ENCODE measurements at regions not wholly inside any gene's neighbourhood (a gene's known extent, or its start where the extent isn't known, plus 50 kb on each side); places are given as distances from the start of the nearest gene placed in this dataset.

GRCh38 chr3:160078533-160078932 lies 89.9 kb downstream of the IL12A start:
- H2AFZ ChIP-seq (ENCODE audit: control insufficient read depth, low read length) = no peak overlapping the region
- no peaks in the 10 kb centered on the region for H3K9me1 ChIP-seq (ENCODE audit: control insufficient read depth, extremely low read depth, insufficient read depth, low read length)
- dilution Hi-C loops (cut with MboI; ENCODE audit: extremely low pct_ligation_motif_present, low sequenced_read_pairs) = no loop called here
- H3K4me3 ChIP-seq (ENCODE audit: control insufficient read depth in 2 of 3, extremely low read depth in 1 of 3, insufficient read depth in 2 of 3, low read depth in 1 of 3, low read length in 3 of 3) = no peak overlapping the region
- DNase-seq (ENCODE audit: low read depth, low spot score) (no peak), FAIRE-seq (no peak)
- no peaks in the 10 kb centered on the region for H4K20me1 ChIP-seq (ENCODE audit: control insufficient read depth, extremely low read depth, insufficient read depth, low read length)
- H3K9me3 ChIP-seq (ENCODE audit: control insufficient read depth, low read depth, low read length) = no peaks in the 10 kb centered on the region
- H3K4me2 ChIP-seq (ENCODE audit: control insufficient read depth, extremely low read depth, insufficient read depth, low read depth, low read length) = no peak overlapping the region
- H3K4me1 ChIP-seq (ENCODE audit: control insufficient read depth, extremely low read depth, insufficient read depth, low read length) = no peaks in the 10 kb centered on the region
- TF ChIP-seq, protein P1, sequence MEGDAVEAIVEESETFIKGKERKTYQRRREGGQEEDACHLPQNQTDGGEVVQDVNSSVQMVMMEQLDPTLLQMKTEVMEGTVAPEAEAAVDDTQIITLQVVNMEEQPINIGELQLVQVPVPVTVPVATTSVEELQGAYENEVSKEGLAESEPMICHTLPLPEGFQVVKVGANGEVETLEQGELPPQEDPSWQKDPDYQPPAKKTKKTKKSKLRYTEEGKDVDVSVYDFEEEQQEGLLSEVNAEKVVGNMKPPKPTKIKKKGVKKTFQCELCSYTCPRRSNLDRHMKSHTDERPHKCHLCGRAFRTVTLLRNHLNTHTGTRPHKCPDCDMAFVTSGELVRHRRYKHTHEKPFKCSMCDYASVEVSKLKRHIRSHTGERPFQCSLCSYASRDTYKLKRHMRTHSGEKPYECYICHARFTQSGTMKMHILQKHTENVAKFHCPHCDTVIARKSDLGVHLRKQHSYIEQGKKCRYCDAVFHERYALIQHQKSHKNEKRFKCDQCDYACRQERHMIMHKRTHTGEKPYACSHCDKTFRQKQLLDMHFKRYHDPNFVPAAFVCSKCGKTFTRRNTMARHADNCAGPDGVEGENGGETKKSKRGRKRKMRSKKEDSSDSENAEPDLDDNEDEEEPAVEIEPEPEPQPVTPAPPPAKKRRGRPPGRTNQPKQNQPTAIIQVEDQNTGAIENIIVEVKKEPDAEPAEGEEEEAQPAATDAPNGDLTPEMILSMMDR (optimal IDR thresholded peaks at IDR 0.05 in 1 of 3, IDR thresholded peaks at IDR 0.05 in 1 of 3, conservative IDR thresholded peaks at IDR 0.05 in 1 of 3; ENCODE audit: extremely low read depth in 1 of 3, insufficient read depth in 2 of 3, low read length in 3 of 3) = no peak
- no peak for TF ChIP-seq EZH2 (IDR thresholded peaks at IDR 0.05; ENCODE audit: low read length)
- no peaks in the 10 kb centered on the region for H3K79me2 ChIP-seq (ENCODE audit: control insufficient read depth, insufficient read depth, low read length)
- H3K36me3 ChIP-seq (ENCODE audit: control insufficient read depth in 2 of 2, extremely low read depth in 1 of 2, insufficient read depth in 2 of 2, low read length in 2 of 2) = no peaks in the 10 kb centered on the region
- H3K27ac ChIP-seq (ENCODE audit: control insufficient read depth, insufficient read depth, low read length) = no peak overlapping the region
- H3K27me3 ChIP-seq (ENCODE audit: control insufficient read depth, extremely low read depth, insufficient read depth, low read length) = no peaks in the 10 kb centered on the region
- H3K9ac ChIP-seq (ENCODE audit: control insufficient read depth, extremely low read depth, insufficient read depth, low read length) = no peak overlapping the region

GRCh38 chr3:160081958-160082533 lies 93.4 kb downstream of the IL12A start:
- no peak overlapping the region for H3K27ac ChIP-seq (ENCODE audit: control insufficient read depth, insufficient read depth, low read length)
- DNase-seq (ENCODE audit: low read depth, low spot score) = no peak

More at GRCh38 chr3:160081958-160082533, 93.4 kb downstream of the IL12A start:
- Histone ChIP-seq H3K4me3 (ENCODE audit: control insufficient read depth in 2 of 3, extremely low read depth in 1 of 3, insufficient read depth in 2 of 3, low read depth in 1 of 3, low read length in 3 of 3) (no peak overlapping the region), H3K9me1 (ENCODE audit: control insufficient read depth, extremely low read depth, insufficient read depth, low read length) (no peaks in the 10 kb centered on the region), H3K27me3 (ENCODE audit: control insufficient read depth, extremely low read depth, insufficient read depth, low read length) (no peaks in the 10 kb centered on the region), H3K79me2 (ENCODE audit: control insufficient read depth, insufficient read depth, low read length) (no peaks in the 10 kb centered on the region), H2AFZ (ENCODE audit: control insufficient read depth, low read length) (no peak overlapping the region), H3K9me3 (ENCODE audit: control insufficient read depth, low read depth, low read length) (no peaks in the 10 kb centered on the region), H4K20me1 (ENCODE audit: control insufficient read depth, extremely low read depth, insufficient read depth, low read length) (no peaks in the 10 kb centered on the region), H3K36me3 (ENCODE audit: control insufficient read depth in 2 of 2, extremely low read depth in 1 of 2, insufficient read depth in 2 of 2, low read length in 2 of 2) (no peaks in the 10 kb centered on the region), H3K9ac (ENCODE audit: control insufficient read depth, extremely low read depth, insufficient read depth, low read length) (no peak overlapping the region), H3K4me2 (ENCODE audit: control insufficient read depth, extremely low read depth, insufficient read depth, low read depth, low read length) (no peak overlapping the region), H3K4me1 (ENCODE audit: control insufficient read depth, extremely low read depth, insufficient read depth, low read length) (no peaks in the 10 kb centered on the region)
- no peak for FAIRE-seq
- dilution Hi-C loops (cut with MboI; ENCODE audit: extremely low pct_ligation_motif_present, low sequenced_read_pairs) = no loop called here
- TF ChIP-seq, protein P1 (optimal IDR thresholded peaks at IDR 0.05 in 1 of 3, IDR thresholded peaks at IDR 0.05 in 1 of 3, conservative IDR thresholded peaks at IDR 0.05 in 1 of 3; ENCODE audit: extremely low read depth in 1 of 3, insufficient read depth in 2 of 3, low read length in 3 of 3) = no peak
- TF ChIP-seq EZH2 (IDR thresholded peaks at IDR 0.05; ENCODE audit: low read length) = no peak
